Calu3 (cell line): ENCODE measurements at regions not wholly inside any gene's neighbourhood (a gene's known extent, or its start where the extent isn't known, plus 50 kb on each side); places are given as distances from the start of the nearest gene placed in this dataset.

Experiments
- BruUV-seq: library from RNA; stranded (reverse); fragments of 400-500 nt; replicated peaks from 2 replicates; lab custom pipeline; 2021; lab: Mats Ljungman, UMichigan
- CTCF ChIA-PET: fragments of 300-600 bp; sonication (Branson Sonifier 250); formaldehyde crosslinking; loops from one replicate; lab custom pipeline; 2022; ENCODE audit warnings: antibody characterized with exemption; lab: Charles Lee
- DNase-seq: peaks from one replicate; pipeline ENCODE4 v3.0.0; 2022
- H3K27ac Mint-ChIP-seq: one replicate; pipeline ENCODE4 v1.8.0; 2022; ENCODE audit warnings: mixed read lengths; ENCODE audit not compliant: unreplicated experiment
- H3K27me3 Mint-ChIP-seq: one replicate; pipeline ENCODE4 v1.8.0; 2022; ENCODE audit warnings: mixed read lengths; ENCODE audit not compliant: unreplicated experiment
- H3K36me3 Mint-ChIP-seq: one replicate; pipeline ENCODE4 v1.8.0; 2022; ENCODE audit warnings: mild to moderate bottlenecking, moderate library complexity, mixed read lengths; ENCODE audit not compliant: insufficient read depth, unreplicated experiment
- H3K4me1 Mint-ChIP-seq: one replicate; pipeline ENCODE4 v1.8.0; 2022; ENCODE audit warnings: mild to moderate bottlenecking, low read depth, mixed read lengths; ENCODE audit not compliant: unreplicated experiment
- H3K4me3 Mint-ChIP-seq: one replicate; pipeline ENCODE4 v1.8.0; 2022; ENCODE audit warnings: mild to moderate bottlenecking, low read depth, moderate library complexity, mixed read lengths; ENCODE audit not compliant: unreplicated experiment
- H3K9me3 Mint-ChIP-seq: one replicate; pipeline ENCODE4 v1.8.0; 2022; ENCODE audit warnings: low read depth, mixed read lengths; ENCODE audit not compliant: unreplicated experiment
- CTCF ChIP-seq: fragments of 200-600 bp; IDR thresholded peaks from one replicate; pipeline ENCODE4 v1.8.0; 2022; ENCODE audit warnings: antibody characterized with exemption; ENCODE audit not compliant: unreplicated experiment
- intact Hi-C: fragments of 100-400 bp; cut with micrococcal nuclease; formaldehyde crosslinking; loops from one replicate; pipeline ENCODE4 v1.10.0; 2022; ENCODE audit not compliant: unreplicated experiment

- TF ChIP-seq CTCF = no peak
- H3K9me3 Mint-ChIP-seq = no peaks in the 10 kb centered on the region
- intact Hi-C loops = no loop called here
- CTCF ChIA-PET = no interaction called here
- no peak overlapping the region for H3K4me3 Mint-ChIP-seq
- H3K27ac Mint-ChIP-seq = no peak overlapping the region
- no peaks in the 10 kb centered on the region for H3K4me1 Mint-ChIP-seq
- H3K36me3 Mint-ChIP-seq = no peaks in the 10 kb centered on the region
- no TSS peak for BruUV-seq
- DNase-seq = no peak
- no peaks in the 10 kb centered on the region for H3K27me3 Mint-ChIP-seq
Observed at GRCh38 chr11:96481204-96481603, 91.4 kb downstream of the JRKL start.

- intact Hi-C loops = no loop called here
- Mint-ChIP-seq H3K36me3 (no peaks in the 10 kb centered on the region), H3K9me3 (no peaks in the 10 kb centered on the region), H3K4me1 (no peaks in the 10 kb centered on the region), H3K4me3 (no peak overlapping the region), H3K27ac (no peak overlapping the region), H3K27me3 (no peaks in the 10 kb centered on the region)
- no peak for TF ChIP-seq CTCF
- no TSS peak for BruUV-seq
- no peak for DNase-seq
- CTCF ChIA-PET = no interaction called here
Observed at GRCh38 chr11:96481771-96482170, 92.0 kb downstream of the JRKL start.

DNA sequence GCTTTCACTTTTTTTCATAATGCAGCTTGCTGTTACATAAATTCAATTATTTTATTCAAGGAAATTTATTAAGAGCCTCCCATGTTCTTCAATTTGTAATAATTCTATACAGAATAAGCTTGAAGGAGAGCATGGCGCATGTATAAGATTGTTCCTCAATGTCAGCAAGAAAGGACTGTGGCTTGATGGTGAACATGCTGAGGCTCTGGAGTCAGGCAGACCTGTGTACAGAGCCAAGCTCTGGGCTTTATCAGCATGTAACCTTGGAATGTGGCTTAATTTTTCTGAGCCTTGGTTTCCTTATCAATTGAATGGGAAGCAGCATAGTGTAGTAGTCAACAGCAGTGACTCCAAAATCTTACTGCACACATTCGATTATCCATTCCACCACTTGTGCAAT lies 92.4 kb downstream of the JRKL start:
- Mint-ChIP-seq H3K27me3 (no peaks in the 10 kb centered on the region), H3K4me3 (no peak overlapping the region), H3K36me3 (no peaks in the 10 kb centered on the region), H3K4me1 (no peaks in the 10 kb centered on the region), H3K9me3 (no peaks in the 10 kb centered on the region), H3K27ac (no peak overlapping the region)
- no peak for DNase-seq
- no TSS peak for BruUV-seq
- intact Hi-C loops = no loop called here
- no peak for TF ChIP-seq CTCF
- CTCF ChIA-PET = no interaction called here

GRCh38 chr11:96483374-96483955 lies 93.7 kb downstream of the JRKL start:
- Mint-ChIP-seq H3K4me3 (no peak overlapping the region), H3K36me3 (no peaks in the 10 kb centered on the region), H3K9me3 (no peaks in the 10 kb centered on the region), H3K27ac (no peak overlapping the region), H3K27me3 (peaks cover 10% of the 10 kb centered on the region), H3K4me1 (no peaks in the 10 kb centered on the region)
- BruUV-seq = no TSS peak
- CTCF ChIA-PET = interaction anchor here (0.6 to 0.9 kb wide), 2 partner anchors 14 to 20 kb away, joined by 3 read pairs; no protein-coding TSS in a partner anchor
- DNase-seq = no peak
- no peak for TF ChIP-seq CTCF
- intact Hi-C loops = no loop called here
